ENCODE measurements at regions not wholly inside any gene's neighbourhood (a gene's known extent, or its start where the extent isn't known, plus 50 kb on each side); places are given as distances from the start of the nearest gene placed in this dataset.

GRCh38 chr5:154626876-154627557 lies 128.2 kb upstream of the LARP1 start:
- Histone ChIP-seq H4K8ac (ENCODE audit: extremely low read depth, insufficient read depth, low read length) (peak overlapping the region; percentile 53), H3K4me3 (ENCODE audit: extremely low read depth in 1 of 4, insufficient read depth in 2 of 4, low read depth in 3 of 4, low read length in 4 of 4) (no peak overlapping the region), H4K91ac (replicated peaks; ENCODE audit: insufficient read length, low read length) (no peak overlapping the region), H2BK20ac (ENCODE audit: low read length) (no peak overlapping the region), H3K9me3 (ENCODE audit: insufficient read depth in 2 of 2, low read depth in 1 of 2, low read length in 1 of 2) (no peaks in the 10 kb centered on the region), H3K9ac (replicated peaks in 1 of 4; ENCODE audit: extremely low read depth in 1 of 4, low read depth in 3 of 4, low read length in 3 of 4) (no peak overlapping the region), H3K23ac (ENCODE audit: insufficient read length) (no peak overlapping the region), H2AFZ (ENCODE audit: low read length) (no peak overlapping the region), H2BK120ac (replicated peaks; ENCODE audit: low read depth, low read length) (no peak overlapping the region), H4K5ac (ENCODE audit: insufficient read length, low read depth, low read length) (no peak overlapping the region), H2BK15ac (ENCODE audit: low read length) (no peak overlapping the region), H2AK5ac (ENCODE audit: low read depth, low read length) (no peak overlapping the region), H3K14ac (ENCODE audit: insufficient read length) (no peak overlapping the region), H2BK5ac (ENCODE audit: low read depth, low read length) (no peak overlapping the region), H3K79me1 (ENCODE audit: low read depth, low read length) (no peaks in the 10 kb centered on the region), H3K27ac (ENCODE audit: low read depth, low read length) (no peak overlapping the region), H3K79me2 (ENCODE audit: control insufficient read depth in 1 of 2, insufficient read depth in 2 of 2, low read length in 2 of 2) (no peaks in the 10 kb centered on the region), H3K4me2 (ENCODE audit: insufficient read depth in 1 of 2, low read depth in 2 of 2, low read length in 2 of 2) (no peak overlapping the region), H3K4ac (replicated peaks; ENCODE audit: insufficient read length, low read depth, low read length) (no peak overlapping the region), H3K18ac (ENCODE audit: extremely low read depth, low read length) (no peak overlapping the region), H3K56ac (replicated peaks; ENCODE audit: insufficient read length, low read depth, low read length) (no peak overlapping the region), H4K20me1 (replicated peaks in 1 of 2; ENCODE audit: control insufficient read depth in 1 of 2, insufficient read depth in 2 of 2, low read length in 2 of 2) (no peaks in the 10 kb centered on the region), H3K4me1 (replicated peaks in 1 of 4; ENCODE audit: control insufficient read depth in 3 of 4, insufficient read depth in 4 of 4, low read length in 3 of 4) (no peaks in the 10 kb centered on the region; a peak in 1 of 7 replicates), H3K27me3 (replicated peaks in 1 of 4; ENCODE audit: control insufficient read depth in 3 of 4, extremely low read depth in 1 of 4, insufficient read depth in 3 of 4, low read length in 3 of 4) (no peaks in the 10 kb centered on the region), H3K36me3 (ENCODE audit: control insufficient read depth in 2 of 4, insufficient read depth in 4 of 4, low read length in 3 of 4) (no peaks in the 10 kb centered on the region), H2BK12ac (ENCODE audit: low read depth, low read length) (no peak overlapping the region), H3K23me2 (ENCODE audit: low read depth, low read length) (no peaks in the 10 kb centered on the region)
- ChIA-PET CTCF (ENCODE audit: partially characterized antibody) (interaction anchor here (0.6 to 2.2 kb wide), 10 partner anchors 10 to 730 kb away, joined by 3 to 11 read pairs (median 4); no protein-coding TSS in a partner anchor), POLR2A (ENCODE audit: partially characterized antibody) (interaction anchor here (1.4 kb wide), 1 partner anchor 13 kb away, joined by 3 read pairs; no protein-coding TSS in a partner anchor)
- WGBS, 2 experiments (ENCODE audit: extremely low coverage in 1 of 2, insufficient coverage in 1 of 2, insufficient read length in 1 of 2, insufficient replicate concordance in 2 of 2, low coverage in 1 of 2, low lambda C conversion rate in 2 of 2, missing lambda C conversion rate in 1 of 2): 91% methylated on average over 7 of the region's 7 CpGs; no CpG with 5 or more reads in 1 of the 2 experiments
- DNase-seq (ENCODE audit: low read depth in 1 of 2, low spot score in 2 of 2) (no peak), FAIRE-seq (no peak)
- TF ChIP-seq CBX5 (IDR thresholded peaks at IDR 0.05; ENCODE audit: low read depth, low read length) (no peak), CHD1 (IDR thresholded peaks at IDR 0.05; ENCODE audit: low read depth, low read length) (no peak), SAP30 (IDR thresholded peaks at IDR 0.05; ENCODE audit: insufficient read depth, insufficient replicate concordance, low read length) (no peak), EZH2 (IDR thresholded peaks at IDR 0.05; ENCODE audit: low read depth, low read length, severe bottlenecking) (no peak), EGR1 (IDR thresholded peaks at IDR 0.05; ENCODE audit: borderline replicate concordance, low read depth, low read length) (no peak), CREB1 (IDR thresholded peaks at IDR 0.05) (no peak), BCL11A (IDR thresholded peaks at IDR 0.05; ENCODE audit: low read depth in 2 of 2, low read length in 2 of 2) (no peak), GTF2F1 (IDR thresholded peaks at IDR 0.05; ENCODE audit: borderline replicate concordance, low read depth, low read length) (no peak)
